K562 (cell line): ENCODE measurements at regions not wholly inside any gene's neighbourhood (a gene's known extent, or its start where the extent isn't known, plus 50 kb on each side); places are given as distances from the start of the nearest gene placed in this dataset.

Source experiments
- ATAC-seq: fragments of 200-7000 bp; cut with Tn5 transposase; 3 replicates; pipeline ENCODE4 v1.9.1; 2020; ENCODE audit warnings: moderate library complexity
- BruUV-seq: library from RNA; stranded (reverse); fragments of 400-500 nt; replicated peaks from 2 replicates; lab custom pipeline; 2021; lab: Mats Ljungman, UMichigan
- CTCF ChIA-PET: fragments of 300-600 bp; formaldehyde crosslinking; extraction: SDS; loops from one replicate; lab custom pipeline; 2021; ENCODE audit warnings: low intra/inter-chr PET ratio; lab: Yijun Ruan, JAX
- POLR2A ChIA-PET: fragments of 300-600, 350-650 bp; sonication (Branson Sonifier 250); formaldehyde crosslinking; extraction: SDS; loops from one replicate; lab custom pipeline; 2021; ENCODE audit warnings: antibody characterized with exemption, inconsistent platforms; lab: Yijun Ruan, JAX
- DNase-seq, 4 experiments: peaks; one replicate each; pipeline versions ENCODE4 v3.0.0 to v3.0.0-alpha.2; 2011 to 2018; ENCODE audit warnings: low spot score in 3 of 4, mixed read lengths in 3 of 4; ENCODE audit errors: extremely low read depth in 1 of 4
- FAIRE-seq: peaks from 2 replicates; lab custom pipeline; 2011; peaks lifted over from hg19 to GRCh38; lab: Jason Lieb, UNC
- H2AFZ ChIP-seq: 2 replicates; pipeline ENCODE4 v1.6.0; 2011; ENCODE audit warnings: low read depth, low read length, control low read depth, inconsistent platforms
- H3K27ac ChIP-seq: fragments of 200-600 bp; 3 replicates; pipeline ENCODE4 v1.8.0; 2011; ENCODE audit warnings: low read depth, mild to moderate bottlenecking, control low read depth, inconsistent platforms, low read length, moderate library complexity, mixed read lengths; ENCODE audit errors: extremely low read depth
- H3K27me3 ChIP-seq, 2 experiments: fragments of 300-600 bp in 1 of 2; 2 replicates in 1 of 2; 3 replicates in 1 of 2; pipeline versions ENCODE4 v1.6.0 to v1.8.0; 2011; ENCODE audit warnings: inconsistent platforms in 2 of 2, low read length in 2 of 2, mild to moderate bottlenecking in 1 of 2, mixed read lengths in 1 of 2, moderate library complexity in 1 of 2; ENCODE audit not compliant: control insufficient read depth in 2 of 2, insufficient read depth in 2 of 2
- H3K36me3 ChIP-seq: fragments of 300-600 bp; 3 replicates; pipeline ENCODE4 v1.8.0; 2011; ENCODE audit warnings: mild to moderate bottlenecking, low read length, inconsistent platforms; ENCODE audit not compliant: control insufficient read depth, insufficient read depth
- H3K4me1 ChIP-seq, 2 experiments: fragments of 200-600 bp in 1 of 2; replicated peaks in 1 of 2; 2 replicates in 1 of 2; 3 replicates in 1 of 2; pipeline versions ENCODE4 v1.5.1 to v1.8.0; 2011; ENCODE audit warnings: inconsistent platforms in 2 of 2, low read length in 2 of 2, mild to moderate bottlenecking in 1 of 2, mixed read lengths in 1 of 2, moderate library complexity in 1 of 2; ENCODE audit not compliant: control insufficient read depth in 2 of 2, insufficient read depth in 2 of 2
- H3K4me2 ChIP-seq: 2 replicates; pipeline ENCODE4 v1.6.1; 2011; ENCODE audit warnings: low read length, control low read depth, inconsistent platforms, mixed read lengths; ENCODE audit not compliant: insufficient read depth
- H3K4me3 ChIP-seq: fragments of 200-600 bp; sonication (generic), shearing (Covaris generic); 2 replicates; pipeline ENCODE4 v1.5.1; 2016; ENCODE audit warnings: control low read depth, inconsistent platforms
- H3K79me2 ChIP-seq: fragments of 200-600 bp; 3 replicates; pipeline ENCODE4 v1.8.0; 2011; ENCODE audit warnings: low read length, inconsistent platforms; ENCODE audit not compliant: control insufficient read depth, insufficient read depth
- H3K9ac ChIP-seq, 2 experiments: 2 replicates each; pipeline versions ENCODE4 v1.6.0 to v1.6.1; 2011; ENCODE audit warnings: low read depth in 2 of 2, low read length in 2 of 2, control low read depth in 1 of 2, inconsistent platforms in 1 of 2, mild to moderate bottlenecking in 1 of 2, mixed read lengths in 1 of 2; ENCODE audit not compliant: insufficient read depth in 1 of 2
- H3K9me1 ChIP-seq: one replicate; pipeline ENCODE4 v1.6.0; 2011; ENCODE audit warnings: inconsistent platforms, mild to moderate bottlenecking, low read length, moderate library complexity; ENCODE audit not compliant: control insufficient read depth, insufficient read depth
- H3K9me3 ChIP-seq: replicated peaks from 2 replicates; pipeline ENCODE4 v1.5.1; 2011; ENCODE audit warnings: low read depth, low read length, inconsistent platforms; ENCODE audit not compliant: control insufficient read depth, insufficient read depth
- H4K20me1 ChIP-seq: replicated peaks from 2 replicates; pipeline ENCODE4 v1.6.1; 2011; ENCODE audit warnings: low read length, inconsistent platforms, mixed read lengths; ENCODE audit not compliant: control insufficient read depth, insufficient read depth
- DDX20 ChIP-seq: fragments of 450-650 bp; IDR thresholded peaks from 2 replicates; pipeline ENCODE4 v1.6.1; 2016; ENCODE audit warnings: missing genetic modification characterization, low read depth, mild to moderate bottlenecking, missing compliant biosample characterization, moderate library complexity
- ESRRA ChIP-seq: fragments of 450-650 bp; IDR thresholded peaks from 2 replicates; pipeline ENCODE4 v1.6.1; 2014; ENCODE audit warnings: low read depth, mild to moderate bottlenecking, moderate library complexity, borderline replicate concordance
- GTF2A2 ChIP-seq: IDR thresholded peaks from 2 replicates; pipeline ENCODE4 v1.6.1; 2016; ENCODE audit warnings: mild to moderate bottlenecking, missing genetic modification characterization, missing compliant biosample characterization
- WGBS: fragments of 100-300 bp; shearing (Covaris generic); methylation state at CpG from one replicate; pipeline ENCODE4 v1.1.6; 2016; ENCODE audit warnings: low coverage, mixed read lengths; ENCODE audit not compliant: insufficient coverage; ENCODE audit errors: missing lambda C conversion rate; 5-methylcytosine and 5-hydroxymethylcytosine counted together
- in situ Hi-C: fragments of 300-500 bp; cut with MboI; formaldehyde crosslinking; loops from 4 replicates; pipeline ENCODE4 v1.15.0; 2018; ENCODE audit warnings: inconsistent platforms, mixed read lengths
- intact Hi-C: fragments of 100-400 bp; cut with micrococcal nuclease; formaldehyde crosslinking; loops from 2 replicates; pipeline ENCODE4 v1.14.2; 2022
- TF ChIP-seq, protein P1 (sequence below): fragments of 450-650 bp; IDR thresholded peaks from 2 replicates; pipeline ENCODE4 v1.6.1; 2016
- TF ChIP-seq, protein P2 (sequence below): sonication (generic); formaldehyde crosslinking; IDR thresholded peaks from 2 replicates; pipeline ENCODE4 v1.8.1; 2023; ENCODE audit warnings: mild to moderate bottlenecking, missing genetic modification reagents
- TF ChIP-seq, protein P3 (sequence below): fragments of 450-650 bp; IDR thresholded peaks from 2 replicates; pipeline ENCODE4 v1.6.1; 2016; ENCODE audit warnings: low read depth

DNA sequence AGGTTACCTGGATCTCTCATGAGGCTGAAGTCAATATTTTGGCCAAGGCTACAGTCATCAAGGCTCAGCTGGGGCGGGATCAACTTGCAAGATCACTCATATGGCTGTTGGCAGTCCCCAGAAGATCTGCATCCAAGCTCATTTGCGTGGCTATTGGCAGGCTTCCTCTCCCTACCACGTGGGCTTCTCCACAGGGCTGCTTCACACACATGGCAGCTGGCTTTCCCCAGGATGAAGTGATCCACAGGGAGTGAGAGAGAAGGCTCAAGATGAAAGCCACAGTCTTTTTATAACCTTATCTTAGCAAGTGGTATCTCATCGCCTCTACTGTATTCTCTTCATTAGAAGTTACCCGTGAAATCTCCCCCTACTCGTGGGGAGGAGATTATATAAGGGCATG lies 167.4 kb downstream of the TMEM26 start:
- DNase-seq (no peak), FAIRE-seq (no peak), ATAC-seq (no peak)
- in situ Hi-C loops (loop anchor here (5.0 kb wide), 1 partner anchor 473 kb away; no protein-coding TSS in a partner anchor), intact Hi-C loops (loop anchor here (2.0 to 10.0 kb wide), 2 partner anchors 145 to 841 kb away; no protein-coding TSS in a partner anchor)
- Histone ChIP-seq H3K27ac (no peak overlapping the region), H3K79me2 (no peaks in the 10 kb centered on the region), H4K20me1 (no peaks in the 10 kb centered on the region), H3K9me3 (no peaks in the 10 kb centered on the region), H3K36me3 (no peaks in the 10 kb centered on the region), H3K4me2 (no peak overlapping the region), H3K9me1 (no peaks in the 10 kb centered on the region), H2AFZ (no peak overlapping the region), H3K9ac (no peak overlapping the region), H3K4me1 (no peaks in the 10 kb centered on the region), H3K4me3 (no peak overlapping the region), H3K27me3 (no peaks in the 10 kb centered on the region)
- POLR2A ChIA-PET = interaction anchor here (0.6 to 0.9 kb wide), 2 partner anchors 10 to 179 kb away, joined by 3 read pairs; no protein-coding TSS in a partner anchor
- no TSS peak for BruUV-seq
- WGBS = under 1% methylated on average over 6 of the region's 6 CpGs
- CTCF ChIA-PET = interaction anchor here (1.2 kb wide), 1 partner anchor 145 kb away, joined by 3 read pairs; no protein-coding TSS in a partner anchor
- TF ChIP-seq, protein P1, sequence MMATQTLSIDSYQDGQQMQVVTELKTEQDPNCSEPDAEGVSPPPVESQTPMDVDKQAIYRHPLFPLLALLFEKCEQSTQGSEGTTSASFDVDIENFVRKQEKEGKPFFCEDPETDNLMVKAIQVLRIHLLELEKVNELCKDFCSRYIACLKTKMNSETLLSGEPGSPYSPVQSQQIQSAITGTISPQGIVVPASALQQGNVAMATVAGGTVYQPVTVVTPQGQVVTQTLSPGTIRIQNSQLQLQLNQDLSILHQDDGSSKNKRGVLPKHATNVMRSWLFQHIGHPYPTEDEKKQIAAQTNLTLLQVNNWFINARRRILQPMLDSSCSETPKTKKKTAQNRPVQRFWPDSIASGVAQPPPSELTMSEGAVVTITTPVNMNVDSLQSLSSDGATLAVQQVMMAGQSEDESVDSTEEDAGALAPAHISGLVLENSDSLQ = no peak
- TF ChIP-seq ESRRA (no peak), DDX20 (no peak), GTF2A2 (tag) (no peak)
- TF ChIP-seq, protein P2, sequence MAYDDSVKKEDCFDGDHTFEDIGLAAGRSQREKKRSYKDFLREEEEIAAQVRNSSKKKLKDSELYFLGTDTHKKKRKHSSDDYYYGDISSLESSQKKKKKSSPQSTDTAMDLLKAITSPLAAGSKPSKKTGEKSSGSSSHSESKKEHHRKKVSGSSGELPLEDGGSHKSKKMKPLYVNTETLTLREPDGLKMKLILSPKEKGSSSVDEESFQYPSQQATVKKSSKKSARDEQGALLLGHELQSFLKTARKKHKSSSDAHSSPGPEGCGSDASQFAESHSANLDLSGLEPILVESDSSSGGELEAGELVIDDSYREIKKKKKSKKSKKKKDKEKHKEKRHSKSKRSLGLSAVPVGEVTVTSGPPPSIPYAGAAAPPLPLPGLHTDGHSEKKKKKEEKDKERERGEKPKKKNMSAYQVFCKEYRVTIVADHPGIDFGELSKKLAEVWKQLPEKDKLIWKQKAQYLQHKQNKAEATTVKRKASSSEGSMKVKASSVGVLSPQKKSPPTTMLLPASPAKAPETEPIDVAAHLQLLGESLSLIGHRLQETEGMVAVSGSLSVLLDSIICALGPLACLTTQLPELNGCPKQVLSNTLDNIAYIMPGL (CRISPR knock-in tag) = no peak
- TF ChIP-seq, protein P3, sequence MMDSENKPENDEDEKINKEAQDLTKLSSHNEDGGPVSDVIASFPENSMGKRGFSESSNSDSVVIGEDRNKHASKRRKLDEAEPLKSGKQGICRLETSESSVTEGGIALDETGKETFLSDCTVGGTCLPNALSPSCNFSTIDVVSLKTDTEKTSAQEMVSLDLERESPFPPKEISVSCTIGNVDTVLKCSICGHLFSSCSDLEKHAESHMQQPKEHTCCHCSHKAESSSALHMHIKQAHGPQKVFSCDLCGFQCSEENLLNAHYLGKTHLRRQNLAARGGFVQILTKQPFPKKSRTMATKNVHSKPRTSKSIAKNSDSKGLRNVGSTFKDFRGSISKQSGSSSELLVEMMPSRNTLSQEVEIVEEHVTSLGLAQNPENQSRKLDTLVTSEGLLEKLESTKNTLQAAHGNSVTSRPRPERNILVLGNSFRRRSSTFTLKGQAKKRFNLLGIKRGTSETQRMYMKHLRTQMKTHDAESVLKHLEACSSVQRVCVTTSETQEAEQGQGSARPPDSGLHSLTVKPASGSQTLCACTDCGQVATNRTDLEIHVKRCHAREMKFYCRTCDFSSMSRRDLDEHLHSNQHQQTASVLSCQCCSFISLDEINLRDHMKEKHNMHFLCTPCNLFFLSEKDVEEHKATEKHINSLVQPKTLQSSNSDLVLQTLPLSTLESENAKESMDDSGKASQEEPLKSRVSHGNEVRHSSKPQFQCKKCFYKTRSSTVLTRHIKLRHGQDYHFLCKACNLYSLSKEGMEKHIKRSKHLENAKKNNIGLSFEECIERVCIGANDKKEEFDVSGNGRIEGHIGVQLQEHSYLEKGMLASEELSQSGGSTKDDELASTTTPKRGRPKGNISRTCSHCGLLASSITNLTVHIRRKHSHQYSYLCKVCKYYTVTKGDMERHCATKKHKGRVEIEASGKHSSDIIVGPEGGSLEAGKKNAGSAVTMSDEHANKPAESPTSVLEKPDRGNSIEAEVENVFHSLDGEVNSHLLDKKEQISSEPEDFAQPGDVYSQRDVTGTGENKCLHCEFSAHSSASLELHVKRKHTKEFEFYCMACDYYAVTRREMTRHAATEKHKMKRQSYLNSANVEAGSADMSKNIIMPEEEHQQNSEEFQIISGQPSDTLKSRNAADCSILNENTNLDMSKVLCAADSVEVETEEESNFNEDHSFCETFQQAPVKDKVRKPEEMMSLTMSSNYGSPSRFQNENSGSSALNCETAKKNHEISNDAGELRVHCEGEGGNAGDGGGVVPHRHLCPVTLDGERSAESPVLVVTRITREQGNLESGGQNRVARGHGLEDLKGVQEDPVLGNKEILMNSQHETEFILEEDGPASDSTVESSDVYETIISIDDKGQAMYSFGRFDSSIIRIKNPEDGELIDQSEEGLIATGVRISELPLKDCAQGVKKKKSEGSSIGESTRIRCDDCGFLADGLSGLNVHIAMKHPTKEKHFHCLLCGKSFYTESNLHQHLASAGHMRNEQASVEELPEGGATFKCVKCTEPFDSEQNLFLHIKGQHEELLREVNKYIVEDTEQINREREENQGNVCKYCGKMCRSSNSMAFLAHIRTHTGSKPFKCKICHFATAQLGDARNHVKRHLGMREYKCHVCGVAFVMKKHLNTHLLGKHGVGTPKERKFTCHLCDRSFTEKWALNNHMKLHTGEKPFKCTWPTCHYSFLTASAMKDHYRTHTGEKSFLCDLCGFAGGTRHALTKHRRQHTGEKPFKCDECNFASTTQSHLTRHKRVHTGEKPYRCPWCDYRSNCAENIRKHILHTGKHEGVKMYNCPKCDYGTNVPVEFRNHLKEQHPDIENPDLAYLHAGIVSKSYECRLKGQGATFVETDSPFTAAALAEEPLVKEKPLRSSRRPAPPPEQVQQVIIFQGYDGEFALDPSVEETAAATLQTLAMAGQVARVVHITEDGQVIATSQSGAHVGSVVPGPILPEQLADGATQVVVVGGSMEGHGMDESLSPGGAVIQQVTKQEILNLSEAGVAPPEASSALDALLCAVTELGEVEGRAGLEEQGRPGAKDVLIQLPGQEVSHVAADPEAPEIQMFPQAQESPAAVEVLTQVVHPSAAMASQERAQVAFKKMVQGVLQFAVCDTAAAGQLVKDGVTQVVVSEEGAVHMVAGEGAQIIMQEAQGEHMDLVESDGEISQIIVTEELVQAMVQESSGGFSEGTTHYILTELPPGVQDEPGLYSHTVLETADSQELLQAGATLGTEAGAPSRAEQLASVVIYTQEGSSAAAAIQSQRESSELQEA = no peak
